C4-2B (cell line): ENCODE measurements at regions not wholly inside any gene's neighbourhood (a gene's known extent, or its start where the extent isn't known, plus 50 kb on each side); places are given as distances from the start of the nearest gene placed in this dataset.

Source experiments
- ZFX ChIP-seq: fragments of 450-650 bp; IDR thresholded peaks from 2 replicates; pipeline ENCODE4 v1.6.1; 2017
- TF ChIP-seq, protein P1 (sequence below): fragments of 450-650 bp; conservative IDR thresholded peaks from 2 replicates; pipeline ENCODE4 v1.5.1; 2017; ENCODE audit warnings: mild to moderate bottlenecking

- TF ChIP-seq, protein P1, sequence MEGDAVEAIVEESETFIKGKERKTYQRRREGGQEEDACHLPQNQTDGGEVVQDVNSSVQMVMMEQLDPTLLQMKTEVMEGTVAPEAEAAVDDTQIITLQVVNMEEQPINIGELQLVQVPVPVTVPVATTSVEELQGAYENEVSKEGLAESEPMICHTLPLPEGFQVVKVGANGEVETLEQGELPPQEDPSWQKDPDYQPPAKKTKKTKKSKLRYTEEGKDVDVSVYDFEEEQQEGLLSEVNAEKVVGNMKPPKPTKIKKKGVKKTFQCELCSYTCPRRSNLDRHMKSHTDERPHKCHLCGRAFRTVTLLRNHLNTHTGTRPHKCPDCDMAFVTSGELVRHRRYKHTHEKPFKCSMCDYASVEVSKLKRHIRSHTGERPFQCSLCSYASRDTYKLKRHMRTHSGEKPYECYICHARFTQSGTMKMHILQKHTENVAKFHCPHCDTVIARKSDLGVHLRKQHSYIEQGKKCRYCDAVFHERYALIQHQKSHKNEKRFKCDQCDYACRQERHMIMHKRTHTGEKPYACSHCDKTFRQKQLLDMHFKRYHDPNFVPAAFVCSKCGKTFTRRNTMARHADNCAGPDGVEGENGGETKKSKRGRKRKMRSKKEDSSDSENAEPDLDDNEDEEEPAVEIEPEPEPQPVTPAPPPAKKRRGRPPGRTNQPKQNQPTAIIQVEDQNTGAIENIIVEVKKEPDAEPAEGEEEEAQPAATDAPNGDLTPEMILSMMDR: no peak
- no peak for TF ChIP-seq ZFX
Observed at GRCh38 chr10:8615118-8615517, 560.6 kb downstream of the GATA3 start.
